ENCODE measurements at regions not wholly inside any gene's neighbourhood (a gene's known extent, or its start where the extent isn't known, plus 50 kb on each side); places are given as distances from the start of the nearest gene placed in this dataset.

DNA sequence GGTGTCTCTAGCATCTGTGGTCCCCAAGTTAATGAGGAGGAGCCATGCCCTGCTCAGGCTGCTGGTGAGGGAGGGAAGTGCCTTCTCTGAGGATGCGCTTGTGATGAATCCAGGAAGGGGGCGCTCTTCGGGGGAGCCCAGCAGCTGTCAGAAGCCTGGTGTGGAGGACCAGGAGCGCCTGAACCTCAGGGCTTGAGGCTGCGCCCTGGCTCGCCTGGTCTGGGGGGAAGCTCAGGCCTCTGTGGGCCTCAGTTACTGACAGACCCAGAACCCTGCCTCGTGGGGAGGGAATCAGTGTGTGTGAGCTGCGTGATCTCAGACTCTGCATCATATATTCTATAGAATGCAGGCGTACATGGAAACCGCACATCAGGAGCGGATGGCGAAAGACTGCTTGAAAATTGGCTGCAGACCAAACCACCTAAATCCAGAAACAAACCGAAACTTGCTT is 126.1 kb downstream of the SEC14L1 start:
- no peak for DNase-seq (ENCODE audit: low spot score)

DNA sequence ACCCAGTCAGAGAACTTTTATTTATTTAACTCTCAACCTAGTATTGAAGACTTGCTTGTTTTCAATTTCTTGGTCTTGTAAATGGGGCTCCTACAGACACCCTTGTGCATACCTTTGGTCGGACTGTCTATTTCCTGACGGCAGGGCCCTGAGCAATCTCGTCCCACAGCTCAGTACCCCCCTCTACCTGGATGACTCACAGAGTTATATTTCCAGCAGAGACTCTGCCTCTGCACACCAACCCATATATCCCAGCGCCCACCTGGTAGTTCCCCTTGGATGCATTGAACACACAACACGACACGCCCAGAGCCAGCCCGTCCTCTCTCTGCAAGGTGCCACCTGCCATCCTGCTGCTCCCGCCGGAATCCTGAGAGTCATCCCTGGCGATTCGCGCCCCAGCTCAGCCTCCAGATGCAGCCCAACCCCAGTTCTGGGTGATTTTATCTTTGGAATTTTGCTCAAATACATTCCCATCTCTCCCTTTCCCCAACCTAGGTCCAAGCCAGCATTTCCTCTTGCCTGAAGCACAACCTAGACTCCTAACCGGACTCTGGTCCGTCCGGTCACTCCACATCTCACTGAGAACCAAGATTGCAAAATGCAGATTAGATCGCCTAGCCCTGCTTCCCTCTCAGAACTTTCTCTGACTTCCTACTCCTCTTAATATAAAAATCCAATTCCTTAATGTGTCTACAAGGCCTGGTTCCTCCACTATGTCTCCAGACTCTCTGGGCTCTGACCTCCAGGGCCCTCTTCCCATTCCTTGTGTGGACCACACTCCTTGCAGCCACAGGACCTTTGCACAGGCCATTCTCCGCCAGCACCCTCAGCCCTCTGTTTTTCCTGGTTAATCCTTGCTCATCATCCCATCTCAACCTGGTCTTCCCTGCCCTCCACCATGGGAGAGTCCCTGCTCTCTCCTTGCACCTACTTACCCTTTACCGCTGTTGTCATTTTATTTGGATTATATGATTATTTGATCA is 129.2 kb downstream of the SEC14L1 start:
- no peak for DNase-seq (ENCODE audit: low spot score)

DNA sequence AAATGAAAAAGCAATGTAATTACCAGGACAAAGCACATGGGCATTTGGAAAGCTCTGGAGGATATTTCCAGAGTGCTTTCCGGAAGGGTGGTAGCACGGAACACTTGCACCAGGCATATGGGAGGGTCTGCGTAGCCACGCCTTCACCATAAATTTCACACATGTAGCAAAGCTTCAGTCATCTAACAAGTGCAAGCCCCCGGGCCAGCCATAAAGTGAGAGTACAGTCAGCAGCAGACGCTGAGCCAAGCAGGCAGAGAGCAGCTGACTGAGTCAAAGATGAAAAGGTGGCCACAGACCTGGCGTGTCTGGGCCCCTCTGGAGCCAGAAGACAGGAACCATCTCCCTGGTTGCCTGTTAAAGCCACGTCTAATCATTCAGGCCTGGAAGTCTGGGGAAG is 130.6 kb downstream of the SEC14L1 start:
- DNase-seq (ENCODE audit: low spot score), result no peak

DNA sequence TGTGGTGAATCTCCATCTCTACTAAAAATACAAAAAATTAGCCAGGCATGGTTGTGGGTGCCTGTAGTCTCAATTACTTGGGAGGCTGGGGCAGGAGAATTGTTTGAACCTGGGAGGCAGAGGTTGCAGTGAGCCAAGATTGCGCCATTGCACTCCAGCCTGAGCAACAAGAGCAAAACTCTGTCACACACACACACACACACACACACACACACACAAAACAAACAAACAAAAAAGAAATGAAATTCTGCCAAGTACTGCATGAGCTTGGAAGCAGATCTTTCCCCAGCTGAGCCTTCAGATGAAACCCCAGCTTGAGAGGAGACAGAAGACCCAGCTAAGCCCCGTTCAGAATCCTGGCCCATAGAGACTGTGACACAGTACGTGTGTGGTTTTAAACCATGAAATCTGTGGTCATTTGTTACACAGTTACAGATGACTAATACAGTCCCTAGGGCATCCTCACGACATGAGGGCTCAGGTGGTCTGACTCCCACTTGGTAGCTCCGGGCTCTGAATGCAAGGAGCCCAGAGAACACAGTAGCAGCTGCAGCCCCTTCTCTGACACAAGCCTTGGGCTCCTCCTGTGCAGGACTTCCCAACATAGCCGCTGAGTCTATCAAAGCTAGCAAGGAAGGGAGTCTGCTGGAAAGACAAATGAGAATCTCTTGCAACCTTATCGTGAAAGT is 132.8 kb downstream of the SEC14L1 start:
- DNase-seq (ENCODE audit: low spot score), result no peak

DNA sequence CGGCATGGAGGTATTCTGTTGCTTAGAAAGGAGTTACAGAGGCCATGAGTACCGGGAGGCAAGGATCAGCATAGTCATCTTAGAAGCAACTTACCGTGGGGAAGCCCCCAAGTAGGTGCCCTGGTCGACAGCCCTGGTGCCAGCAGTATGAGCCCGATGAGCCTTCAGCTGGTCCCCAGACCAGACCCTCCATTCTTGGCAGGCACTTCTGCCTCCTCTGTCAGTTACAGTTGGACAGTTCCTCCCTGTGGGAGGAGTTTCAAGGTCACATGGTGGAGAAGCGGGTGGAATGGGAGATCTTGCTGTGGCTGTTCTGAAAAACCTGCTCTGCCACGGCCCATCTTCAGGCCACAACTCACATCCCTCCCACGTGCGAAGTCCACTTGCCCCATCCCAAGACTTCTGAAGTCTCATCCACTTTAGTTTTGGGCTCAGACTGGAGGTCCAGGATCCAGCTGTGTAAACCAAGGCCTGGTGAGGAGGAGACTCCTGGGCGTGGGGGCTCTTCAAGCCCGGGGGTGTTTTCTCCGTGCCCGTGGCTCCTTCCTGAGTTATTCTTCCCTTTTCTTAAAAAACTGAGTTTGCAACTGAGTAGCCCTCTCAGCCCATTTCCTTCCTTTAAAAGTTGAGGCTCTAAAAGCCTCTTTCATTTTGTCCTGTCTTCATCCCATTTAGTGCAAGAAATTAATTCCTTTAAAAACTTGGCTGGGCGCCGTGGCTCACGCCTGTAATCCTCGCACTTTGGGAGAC is 133.5 kb downstream of the SEC14L1 start:
- DNase-seq (ENCODE audit: low spot score), result no peak

DNA sequence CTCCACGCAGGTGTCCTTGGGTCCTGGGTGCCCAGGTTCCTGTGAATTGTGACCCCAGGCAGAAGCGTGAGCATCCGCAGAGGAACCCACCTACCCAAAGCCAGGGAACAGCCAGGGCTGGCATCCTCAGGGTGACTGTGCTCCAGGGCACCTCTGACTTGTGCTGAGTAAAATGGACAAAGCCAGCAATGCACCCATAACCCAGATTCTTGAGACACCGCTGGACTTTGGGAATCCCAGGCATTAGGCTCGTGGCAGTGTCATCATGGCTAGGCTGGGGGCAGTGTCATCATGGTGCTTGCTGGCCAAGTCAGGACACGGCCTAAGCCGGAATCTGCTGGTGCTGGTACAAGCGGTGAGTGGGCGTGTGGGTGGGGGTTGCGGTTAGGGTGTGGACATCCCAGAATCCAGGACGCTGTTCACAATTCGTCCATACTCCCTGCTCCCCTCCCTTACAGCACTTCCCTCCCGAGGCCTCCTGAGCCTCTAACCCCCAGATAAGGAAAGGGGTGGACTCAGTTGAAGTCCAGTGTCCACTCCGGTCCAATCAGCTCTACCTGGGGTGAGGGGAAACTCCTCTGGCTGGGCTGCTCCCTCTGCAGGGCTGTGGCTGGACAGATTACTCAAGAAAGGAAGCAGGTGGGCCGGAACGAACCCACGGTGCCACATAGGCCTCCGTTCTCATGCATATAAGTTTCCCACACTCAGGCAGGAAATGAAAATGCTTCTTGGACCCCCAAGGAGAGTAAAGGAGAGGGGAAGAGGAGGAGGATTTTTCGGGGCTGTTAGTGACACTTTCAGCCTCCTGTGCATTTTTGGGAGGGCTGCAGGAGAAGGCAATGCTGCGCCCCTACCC is 138.9 kb downstream of the SEC14L1 start:
- no peak for DNase-seq (ENCODE audit: low spot score)

DNA sequence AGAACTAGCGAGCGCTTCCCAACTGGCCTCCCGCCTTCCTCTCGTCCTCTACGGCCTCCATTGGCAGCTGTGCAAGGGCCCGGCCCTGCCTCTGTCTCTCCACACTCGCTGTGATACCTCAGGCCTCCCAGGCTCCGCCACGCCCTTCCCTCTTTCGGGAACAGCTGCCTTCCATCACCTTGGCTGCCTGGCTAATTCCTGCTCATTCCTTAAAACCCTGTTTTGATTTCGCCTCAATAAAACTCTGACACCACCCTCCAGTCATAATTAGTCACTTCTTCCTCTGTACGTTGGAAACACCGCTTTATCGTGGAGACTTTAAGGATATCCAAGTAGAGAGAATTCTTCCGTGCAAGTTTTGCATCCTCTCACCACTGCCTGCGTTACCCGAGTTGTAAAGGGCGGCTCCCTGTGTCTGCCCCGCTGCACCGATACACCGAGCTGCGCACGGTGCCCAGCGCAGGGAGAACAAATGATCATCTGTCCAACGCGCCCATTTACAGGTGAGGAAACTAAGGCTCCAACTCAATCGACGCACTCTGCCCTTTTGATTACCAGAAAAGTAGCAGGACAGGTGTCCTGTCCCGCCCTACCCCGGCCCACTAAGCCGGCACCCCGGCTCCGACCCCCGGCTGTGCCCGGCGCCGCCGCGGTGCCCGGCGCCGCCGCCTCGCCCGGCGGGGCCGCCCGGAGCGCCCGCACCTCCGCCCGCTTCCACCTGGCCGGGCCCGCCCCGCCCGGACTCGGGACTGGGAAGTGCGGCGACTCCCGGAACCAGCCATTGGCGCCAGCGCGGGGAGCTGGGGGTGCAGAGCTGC is 139.7 kb downstream of the SEC14L1 start:
- peak; percentile 78 for DNase-seq (ENCODE audit: low spot score)

DNA sequence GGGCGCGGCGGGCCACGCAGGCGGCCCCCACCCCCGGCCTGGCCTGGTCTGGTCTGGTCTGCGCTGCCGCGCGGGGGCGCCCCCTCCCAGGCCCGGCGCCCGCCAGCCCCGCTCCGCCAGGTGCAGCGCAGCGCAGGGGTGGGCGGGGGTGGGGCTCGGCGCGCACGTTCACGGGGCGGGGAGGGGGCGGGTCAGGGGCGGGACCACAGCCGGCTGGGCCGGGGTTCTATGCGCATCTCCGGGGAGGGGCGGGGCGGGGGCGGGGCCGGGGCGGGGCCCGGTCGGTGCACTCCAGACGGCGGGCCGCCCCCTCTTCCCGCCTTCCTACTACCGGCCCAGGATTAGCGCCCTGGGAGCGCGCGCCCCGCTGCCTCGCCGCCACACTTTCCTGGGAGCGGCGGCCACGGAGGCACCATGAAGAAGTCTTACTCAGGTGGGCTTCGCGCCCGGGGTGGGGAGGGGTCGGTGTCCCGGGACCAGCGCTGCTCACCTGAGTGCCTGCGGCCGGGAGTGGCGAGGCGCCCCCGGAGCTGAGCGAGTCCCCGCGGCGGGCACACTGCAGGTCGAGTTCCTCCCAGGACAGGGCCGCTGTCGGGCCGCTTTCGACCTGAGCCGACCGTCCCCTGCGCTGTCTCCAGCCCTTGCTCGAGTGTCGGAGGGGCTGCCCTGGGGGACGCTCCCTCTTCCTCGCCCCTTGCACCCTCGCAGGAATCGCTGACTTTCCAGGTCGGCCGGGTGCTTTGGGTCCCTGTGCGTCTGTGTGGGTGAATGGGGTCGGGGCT is 140.5 kb downstream of the SEC14L1 start:
- peak; percentile 24 for DNase-seq (ENCODE audit: low spot score)

DNA sequence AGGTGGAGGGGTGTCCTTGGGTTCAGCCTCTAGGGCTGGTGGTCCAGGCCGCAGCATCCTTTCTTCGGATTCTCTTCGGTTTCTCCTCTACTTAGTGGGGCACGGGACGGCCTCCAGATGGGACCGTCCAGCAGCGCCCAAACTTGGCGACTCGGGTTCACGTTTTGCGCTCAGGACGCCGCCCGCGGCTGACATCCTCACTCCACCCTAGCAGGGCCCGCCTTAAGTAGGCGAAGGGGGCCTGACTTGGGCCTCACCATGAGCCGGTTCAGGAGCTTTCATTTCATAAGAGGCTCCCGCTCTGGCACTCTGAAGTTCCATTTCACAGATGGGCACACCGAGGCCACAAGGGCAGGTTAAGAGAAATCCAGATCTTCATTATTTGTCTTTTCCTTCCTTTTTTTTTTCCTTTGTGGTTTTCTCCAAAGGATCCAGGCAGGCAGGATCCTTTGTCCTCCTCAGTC is 141.2 kb downstream of the SEC14L1 start:
- no peak for DNase-seq (ENCODE audit: low spot score)

DNA sequence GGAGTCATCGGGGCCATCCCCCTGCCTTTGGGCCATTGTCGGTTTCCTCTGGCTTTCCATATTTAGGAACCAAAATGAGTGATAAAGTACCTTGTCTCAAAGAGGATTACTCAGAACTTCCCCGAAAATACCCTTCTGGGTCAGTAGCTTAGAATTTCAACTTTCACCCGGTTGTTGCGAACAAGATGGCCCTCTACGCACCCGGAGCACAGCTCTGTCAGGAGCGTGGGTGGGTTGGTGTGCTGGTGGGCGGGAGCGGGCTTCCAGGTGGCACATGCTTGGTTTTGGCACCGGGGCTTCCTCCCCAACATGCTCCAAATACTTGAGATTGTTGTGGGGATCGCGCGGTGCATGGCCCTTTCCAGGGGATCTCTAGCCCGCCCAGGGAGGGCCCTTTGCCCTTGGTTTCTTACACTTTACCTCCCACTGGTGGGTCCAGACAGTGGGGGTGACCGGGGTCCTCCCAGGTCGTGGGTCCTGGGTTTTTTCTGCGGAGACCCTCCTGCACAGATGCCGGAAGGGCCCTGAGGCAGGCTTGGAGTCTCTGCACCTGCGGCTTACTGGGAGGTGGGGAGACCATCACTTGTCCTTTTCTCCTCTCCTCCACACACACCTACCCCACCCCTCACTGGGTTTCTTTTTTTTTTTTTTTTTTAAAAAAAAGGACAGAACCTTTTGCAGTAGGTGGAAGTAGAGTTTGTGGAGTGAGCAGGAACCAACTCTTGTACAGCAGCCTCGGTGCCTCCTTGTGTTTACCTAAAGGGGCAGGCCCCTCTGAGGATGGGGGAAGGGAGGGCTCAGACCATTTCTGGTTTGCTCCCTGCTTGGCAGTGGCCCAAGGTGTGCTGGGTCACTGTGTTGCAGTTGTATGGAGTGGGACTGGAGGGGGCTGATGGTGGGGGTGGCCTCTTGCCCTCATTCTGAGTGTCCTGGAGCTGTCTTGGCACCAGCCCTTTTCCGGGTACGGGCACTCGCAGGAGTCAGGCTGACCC is 142.1 kb downstream of the SEC14L1 start:
- DNase-seq (ENCODE audit: low spot score), result no peak

DNA sequence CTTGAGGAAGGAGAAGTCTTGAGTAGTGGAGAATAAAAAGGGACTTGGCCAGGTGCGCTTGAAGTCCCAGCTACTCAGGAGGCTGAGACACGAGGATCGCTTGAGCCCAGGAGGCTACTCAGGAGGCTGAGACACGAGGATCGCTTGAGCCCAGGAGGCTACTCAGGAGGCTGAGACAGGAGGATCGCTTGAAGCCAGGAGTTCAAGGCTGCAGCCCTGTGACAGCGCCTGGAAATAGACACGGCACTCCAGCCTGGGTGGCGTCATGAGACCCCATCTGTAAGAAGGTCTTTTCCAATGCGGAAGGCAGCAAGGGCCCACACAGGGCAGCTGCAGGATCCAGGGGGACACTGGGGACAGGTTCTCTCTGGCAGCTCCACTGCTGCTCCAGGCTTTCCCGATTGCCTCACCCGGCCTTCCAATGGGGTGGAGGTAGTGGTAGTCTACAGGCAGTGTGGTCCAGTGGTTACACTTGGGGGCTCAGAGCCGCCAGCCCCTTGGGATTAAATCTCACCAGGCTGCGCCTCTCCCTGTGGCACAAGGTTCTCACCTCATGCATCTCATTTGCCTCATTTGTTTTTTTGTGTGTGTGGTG is 143.4 kb downstream of the SEC14L1 start:
- DNase-seq (ENCODE audit: low spot score), result no peak

DNA sequence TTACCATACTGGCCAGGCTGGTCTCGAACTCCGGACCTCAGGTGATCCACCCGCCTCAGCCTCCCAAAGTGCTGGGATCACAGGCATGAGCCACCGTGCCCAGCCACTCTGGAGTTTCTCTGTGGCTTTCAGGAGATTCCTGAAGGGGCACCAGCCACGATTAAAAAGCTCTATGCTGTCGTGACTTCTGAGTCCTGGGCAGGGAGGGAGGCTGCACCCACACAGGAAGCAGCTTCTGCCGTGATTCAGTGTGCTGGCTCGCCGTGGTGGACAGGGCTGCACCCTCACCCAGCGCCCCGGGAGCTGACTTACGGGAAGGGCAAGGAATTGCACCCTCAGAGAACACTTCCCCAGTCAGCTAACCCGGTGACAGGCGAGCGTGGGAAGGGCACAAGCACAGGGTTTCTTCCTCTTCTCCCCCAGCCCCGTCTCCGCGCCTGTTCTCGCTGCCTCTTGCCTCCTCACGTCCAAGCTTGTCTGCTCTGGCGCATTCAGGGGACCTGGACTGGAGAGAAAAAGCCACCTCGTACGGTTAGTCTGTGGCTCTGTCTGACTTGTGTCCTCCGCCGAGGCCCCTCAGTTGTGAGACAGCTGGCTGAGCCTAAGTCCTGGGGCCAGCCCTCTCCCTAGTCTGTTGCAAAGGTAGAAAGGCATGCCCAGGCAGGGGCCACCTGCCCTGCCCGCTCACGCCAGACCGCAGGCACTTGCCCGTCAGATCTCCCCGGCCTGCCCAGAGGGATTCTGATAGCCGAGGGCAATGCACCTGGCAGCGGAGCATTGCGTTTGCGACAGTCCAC is 145.0 kb downstream of the SEC14L1 start:
- DNase-seq (ENCODE audit: low spot score), result no peak

DNA sequence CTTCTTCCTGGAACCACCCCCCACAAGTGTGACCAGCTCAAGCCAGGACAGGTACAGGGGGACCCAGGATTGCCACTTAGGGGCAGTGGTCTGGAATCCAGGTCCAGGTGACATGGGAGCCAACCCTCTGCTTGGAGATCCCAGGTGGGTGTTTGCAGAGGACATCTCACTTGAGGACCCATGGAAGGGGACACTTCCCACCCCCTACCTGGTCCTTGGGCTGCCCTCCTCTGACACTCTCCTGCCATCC is 145.5 kb downstream of the SEC14L1 start:
- DNase-seq (ENCODE audit: low spot score), result no peak

DNA sequence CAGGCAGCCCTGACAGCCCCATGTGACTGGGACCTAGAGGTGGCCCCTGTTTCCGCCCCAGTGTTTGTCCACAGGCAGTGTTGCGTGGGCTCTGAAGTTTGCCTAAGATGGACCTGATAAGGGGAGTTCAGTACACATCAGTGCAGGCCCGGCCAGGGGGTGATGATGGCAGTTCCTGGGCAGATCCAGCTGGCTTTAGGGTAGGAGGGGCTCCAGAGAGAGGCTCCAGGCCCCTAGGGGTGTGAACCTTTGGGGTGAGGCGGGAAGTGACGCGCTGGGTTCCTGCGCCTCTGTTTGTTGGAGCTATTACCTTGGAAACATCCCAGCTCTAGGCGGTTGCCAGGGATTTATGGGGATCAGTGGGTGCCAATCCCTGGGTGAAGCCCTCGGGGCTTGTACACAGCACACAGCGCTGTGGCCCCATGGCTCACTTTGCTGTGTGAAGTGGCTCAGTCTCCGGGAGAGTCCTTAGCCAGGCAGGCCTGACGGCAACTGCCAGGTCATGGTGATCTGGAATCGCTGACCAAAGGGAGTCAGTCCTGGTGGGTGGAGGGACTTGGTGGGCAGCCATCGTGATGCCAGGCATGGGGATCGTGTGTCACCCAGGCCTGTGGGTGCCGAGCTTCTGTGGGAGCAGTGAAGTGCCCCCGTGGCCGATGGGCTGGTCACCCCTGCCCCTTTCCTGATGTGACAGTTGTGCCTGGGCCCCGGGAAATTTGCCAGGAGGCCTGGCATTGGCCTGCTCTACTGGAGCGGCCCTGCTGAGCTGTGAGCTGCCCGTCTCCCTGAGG is 146.1 kb downstream of the SEC14L1 start:
- DNase-seq (ENCODE audit: low spot score), result no peak

DNA sequence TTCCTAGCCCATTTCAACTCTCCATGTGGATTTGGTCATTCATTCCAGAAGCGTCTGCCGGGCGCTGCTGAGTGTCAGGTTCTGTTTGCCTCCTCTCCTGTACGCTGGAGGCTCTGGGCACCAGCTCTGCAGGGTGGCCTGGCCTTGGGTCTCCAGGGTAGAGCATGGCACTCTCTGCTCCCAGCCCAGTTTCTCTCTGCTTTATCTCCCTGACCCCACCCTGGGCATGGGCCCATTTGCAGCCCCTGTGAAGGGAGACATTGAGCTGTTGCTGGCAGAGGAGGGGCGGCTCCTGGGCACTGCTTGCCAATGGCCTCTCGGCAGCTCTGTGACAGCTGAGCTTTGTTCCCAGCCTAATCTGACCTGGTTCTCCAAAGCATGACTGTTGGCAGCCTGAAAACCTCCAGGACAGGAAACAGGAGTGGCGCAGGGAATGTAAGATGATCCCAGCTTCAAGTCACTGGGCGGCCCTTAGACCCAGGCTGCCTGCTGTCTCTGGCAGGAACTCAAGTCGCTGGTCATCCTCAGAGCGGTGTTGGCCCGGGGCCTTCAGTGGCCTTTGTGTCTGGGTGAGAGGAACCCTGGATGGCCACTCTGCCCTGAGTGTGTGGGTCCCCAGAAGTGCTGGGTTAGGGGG is 146.8 kb downstream of the SEC14L1 start:
- peak; percentile 72 for DNase-seq (ENCODE audit: low spot score)

DNA sequence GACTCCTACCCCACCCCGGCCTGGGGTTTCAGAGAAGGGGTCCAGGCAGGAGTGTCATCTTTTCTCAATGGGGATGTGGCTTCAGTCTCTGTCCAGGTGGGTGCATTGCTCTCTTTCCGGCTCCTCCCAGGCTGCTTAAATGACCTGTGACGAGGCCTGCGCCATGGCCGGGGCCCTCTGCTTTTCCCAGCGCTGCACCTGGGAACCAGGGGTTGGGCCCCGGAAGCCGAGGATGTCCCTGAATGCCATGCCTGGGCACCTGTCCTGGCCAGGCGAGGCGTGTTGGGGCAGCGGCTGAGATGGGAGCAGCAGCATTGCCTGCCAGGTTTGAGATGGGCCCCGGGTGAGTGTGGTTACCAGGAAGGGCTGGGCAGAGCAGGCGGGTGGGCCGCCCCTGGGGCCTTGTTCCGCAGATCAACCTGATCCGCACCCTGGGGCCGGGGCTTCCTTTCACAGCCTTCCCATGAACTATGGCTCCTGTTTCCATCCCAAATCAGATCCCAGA is 147.4 kb downstream of the SEC14L1 start:
- no peak for DNase-seq (ENCODE audit: low spot score)

All from kidney capillary endothelial cell (primary cell).